Endothelial cell of umbilical vein (primary cell): ENCODE measurements at regions not wholly inside any gene's neighbourhood (a gene's known extent, or its start where the extent isn't known, plus 50 kb on each side); places are given as distances from the start of the nearest gene placed in this dataset.

ENCODE experiments used
- BruUV-seq: library from RNA; stranded (reverse); fragments of 400-500 nt; replicated peaks from 2 replicates; lab custom pipeline; 2021; lab: Mats Ljungman, UMichigan
- CTCF ChIA-PET: fragments of 300-600, 350-600 bp; sonication (Branson Sonifier 250); formaldehyde crosslinking; loops from one replicate; lab custom pipeline; 2021; ENCODE audit warnings: antibody characterized with exemption, inconsistent platforms; lab: Charles Lee
- POLR2A ChIA-PET: fragments of 300-600, 350-600 bp; sonication (Branson Sonifier 250); formaldehyde crosslinking; loops from one replicate; lab custom pipeline; 2021; ENCODE audit warnings: antibody characterized with exemption, inconsistent platforms; lab: Charles Lee
- DNase-seq: peaks from one replicate; pipeline ENCODE4 v3.0.0-alpha.2; 2011; ENCODE audit warnings: low read depth, low spot score
- FAIRE-seq: peaks from 2 replicates; lab custom pipeline; 2011; peaks lifted over from hg19 to GRCh38; lab: Jason Lieb, UNC
- H2AFZ ChIP-seq: 2 replicates; pipeline ENCODE4 v1.6.0; 2012; ENCODE audit warnings: low read depth, low read length, control low read depth, inconsistent platforms
- H3K27ac ChIP-seq: 2 replicates; pipeline ENCODE4 v1.5.1; 2011; ENCODE audit warnings: low read depth, mild to moderate bottlenecking, control low read depth, low read length, moderate library complexity; ENCODE audit not compliant: insufficient read depth
- H3K27me3 ChIP-seq, 2 experiments: 2 replicates each; pipeline versions ENCODE4 v1.6.0 to v1.6.1; 2011; ENCODE audit warnings: low read length in 2 of 2, mixed read lengths in 1 of 2; ENCODE audit not compliant: control insufficient read depth in 2 of 2, insufficient read depth in 2 of 2
- H3K36me3 ChIP-seq, 2 experiments: 2 replicates in 1 of 2; 3 replicates in 1 of 2; pipeline ENCODE4 v1.5.1; 2011; ENCODE audit warnings: low read length in 2 of 2, mild to moderate bottlenecking in 1 of 2, moderate library complexity in 1 of 2; ENCODE audit not compliant: control insufficient read depth in 2 of 2, insufficient read depth in 2 of 2; ENCODE audit errors: extremely low read depth in 1 of 2
- H3K4me1 ChIP-seq: 3 replicates; pipeline ENCODE4 v1.5.1; 2011; ENCODE audit warnings: mild to moderate bottlenecking, low read length; ENCODE audit not compliant: control insufficient read depth, insufficient read depth; ENCODE audit errors: extremely low read depth
- H3K4me2 ChIP-seq: 2 replicates; pipeline ENCODE4 v1.6.1; 2011; ENCODE audit warnings: low read length, control low read depth, mixed read lengths; ENCODE audit not compliant: insufficient read depth
- H3K4me3 ChIP-seq, 3 experiments: fragments of 200-600 bp in 1 of 3; sonication (generic), shearing (Covaris generic) in 1 of 3; replicated peaks in 1 of 3; 2 replicates each; pipeline ENCODE4 v1.5.1; 2011 to 2016; ENCODE audit warnings: control low read depth in 3 of 3, low read length in 3 of 3, mild to moderate bottlenecking in 2 of 3, inconsistent platforms in 1 of 3, low read depth in 1 of 3, moderate library complexity in 1 of 3; ENCODE audit not compliant: insufficient read depth in 1 of 3
- H3K79me2 ChIP-seq: 2 replicates; pipeline ENCODE4 v1.6.0; 2012; ENCODE audit warnings: low read length, inconsistent platforms; ENCODE audit not compliant: control insufficient read depth, insufficient read depth
- H3K9ac ChIP-seq: replicated peaks from 2 replicates; pipeline ENCODE3; 2011; ENCODE audit warnings: low read length, control low read depth; ENCODE audit not compliant: insufficient read depth; ENCODE audit errors: extremely low read depth
- H3K9me1 ChIP-seq: replicated peaks from 3 replicates; pipeline ENCODE4 v1.6.0; 2011; ENCODE audit warnings: mild to moderate bottlenecking, low read length; ENCODE audit not compliant: control insufficient read depth, insufficient read depth; ENCODE audit errors: extremely low read depth
- H3K9me3 ChIP-seq: replicated peaks from 2 replicates; pipeline ENCODE4 v1.5.1; 2012; ENCODE audit warnings: low read length, inconsistent platforms; ENCODE audit not compliant: control insufficient read depth, insufficient read depth
- H4K20me1 ChIP-seq: replicated peaks from 2 replicates; pipeline ENCODE3; 2011; ENCODE audit warnings: mild to moderate bottlenecking, low read length; ENCODE audit not compliant: control insufficient read depth, insufficient read depth; ENCODE audit errors: extremely low read depth
- EZH2 ChIP-seq: IDR thresholded peaks from 2 replicates; pipeline ENCODE4 v1.6.1; 2012; ENCODE audit warnings: borderline replicate concordance, low read depth, mild to moderate bottlenecking, moderate library complexity, low read length, inconsistent platforms; ENCODE audit not compliant: severe bottlenecking
- FOS ChIP-seq: IDR thresholded peaks from 2 replicates; pipeline ENCODE4 v1.6.1; 2011; ENCODE audit warnings: mild to moderate bottlenecking, low read length, moderate library complexity, borderline replicate concordance; ENCODE audit not compliant: insufficient read depth
- GATA2 ChIP-seq: IDR thresholded peaks from 2 replicates; pipeline ENCODE4 v1.7.0; 2011; ENCODE audit warnings: low read depth, mild to moderate bottlenecking, moderate library complexity, mixed read lengths, low read length; ENCODE audit not compliant: insufficient read length, insufficient read depth
- JUN ChIP-seq: IDR thresholded peaks from 2 replicates; pipeline ENCODE4 v1.6.1; 2011; ENCODE audit warnings: borderline replicate concordance, low read depth; ENCODE audit not compliant: insufficient read length, insufficient read depth
- MAX ChIP-seq: IDR thresholded peaks from 2 replicates; pipeline ENCODE4 v1.6.1; 2011; ENCODE audit not compliant: insufficient read depth, insufficient read length
- MYC ChIP-seq: IDR thresholded peaks from one replicate; pipeline ENCODE4 v1.6.1; 2011; ENCODE audit warnings: mild to moderate bottlenecking, low read depth, low read length
- POLR2A ChIP-seq: IDR thresholded peaks from 2 replicates; pipeline ENCODE4 v1.6.1; 2012; ENCODE audit warnings: low read depth, mild to moderate bottlenecking, control low read depth, low read length
- POLR2AphosphoS5 ChIP-seq: IDR thresholded peaks from 2 replicates; pipeline ENCODE4 v1.6.1; 2012; ENCODE audit warnings: low read depth, mild to moderate bottlenecking, control low read depth, low read length, moderate library complexity; ENCODE audit not compliant: insufficient read depth
- dilution Hi-C: fragments of 300-500 bp; cut with MboI; formaldehyde crosslinking; loops from one replicate; pipeline ENCODE4 v1.15.0; 2019; ENCODE audit warnings: low sequenced_read_pairs; ENCODE audit not compliant: extremely low pct_ligation_motif_present
- intact Hi-C: fragments of 100-400 bp; cut with micrococcal nuclease; formaldehyde crosslinking; loops from one replicate; pipeline ENCODE4 v1.10.0; 2022
- TF ChIP-seq, protein P1 (sequence below), 2 donors: IDR thresholded peaks; 1 replicate in 1 of 2; 2 replicates in 1 of 2; pipeline ENCODE4 v1.5.1; 2011; ENCODE audit warnings: low read length in 2 of 2, mild to moderate bottlenecking in 2 of 2, moderate library complexity in 2 of 2, control low read depth in 1 of 2, inconsistent platforms in 1 of 2, low read depth in 1 of 2; ENCODE audit not compliant: insufficient read depth in 1 of 2; ENCODE audit errors: extremely low read depth in 1 of 2

GRCh38 chr4:186855111-186855510 lies 131.5 kb upstream of the FAT1 start:
- FAIRE-seq (no peak), DNase-seq (no peak)
- Histone ChIP-seq H4K20me1 (no peaks in the 10 kb centered on the region), H3K79me2 (no peaks in the 10 kb centered on the region), H3K36me3 (no peaks in the 10 kb centered on the region), H2AFZ (no peak overlapping the region), H3K27me3 (no peaks in the 10 kb centered on the region), H3K4me2 (no peak overlapping the region), H3K4me3 (no peak overlapping the region), H3K9ac (no peak overlapping the region), H3K27ac (no peak overlapping the region), H3K9me3 (no peaks in the 10 kb centered on the region), H3K9me1 (no peaks in the 10 kb centered on the region), H3K4me1 (no peaks in the 10 kb centered on the region)
- BruUV-seq: no TSS peak
- ChIA-PET CTCF (no interaction called here), POLR2A (no interaction called here)
- dilution Hi-C loops: no loop called here
- TF ChIP-seq GATA2: no peak
- TF ChIP-seq MYC: no peak
- TF ChIP-seq MAX: no peak
- no peak for TF ChIP-seq FOS
- TF ChIP-seq, protein P1, sequence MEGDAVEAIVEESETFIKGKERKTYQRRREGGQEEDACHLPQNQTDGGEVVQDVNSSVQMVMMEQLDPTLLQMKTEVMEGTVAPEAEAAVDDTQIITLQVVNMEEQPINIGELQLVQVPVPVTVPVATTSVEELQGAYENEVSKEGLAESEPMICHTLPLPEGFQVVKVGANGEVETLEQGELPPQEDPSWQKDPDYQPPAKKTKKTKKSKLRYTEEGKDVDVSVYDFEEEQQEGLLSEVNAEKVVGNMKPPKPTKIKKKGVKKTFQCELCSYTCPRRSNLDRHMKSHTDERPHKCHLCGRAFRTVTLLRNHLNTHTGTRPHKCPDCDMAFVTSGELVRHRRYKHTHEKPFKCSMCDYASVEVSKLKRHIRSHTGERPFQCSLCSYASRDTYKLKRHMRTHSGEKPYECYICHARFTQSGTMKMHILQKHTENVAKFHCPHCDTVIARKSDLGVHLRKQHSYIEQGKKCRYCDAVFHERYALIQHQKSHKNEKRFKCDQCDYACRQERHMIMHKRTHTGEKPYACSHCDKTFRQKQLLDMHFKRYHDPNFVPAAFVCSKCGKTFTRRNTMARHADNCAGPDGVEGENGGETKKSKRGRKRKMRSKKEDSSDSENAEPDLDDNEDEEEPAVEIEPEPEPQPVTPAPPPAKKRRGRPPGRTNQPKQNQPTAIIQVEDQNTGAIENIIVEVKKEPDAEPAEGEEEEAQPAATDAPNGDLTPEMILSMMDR (IDR thresholded peaks at IDR 0.05; ENCODE audit: extremely low read depth in 1 of 2, insufficient read depth in 1 of 2, low read depth in 1 of 2, low read length in 2 of 2): no peak
- TF ChIP-seq POLR2AphosphoS5: no peak
- TF ChIP-seq JUN: no peak
- TF ChIP-seq POLR2A: no peak
- TF ChIP-seq EZH2: no peak
- intact Hi-C loops: no loop called here
